Sigmoid colon (tissue), 4 donors: ENCODE measurements at regions not wholly inside any gene's neighbourhood (a gene's known extent, or its start where the extent isn't known, plus 50 kb on each side); places are given as distances from the start of the nearest gene placed in this dataset.

Experiments
- CTCF ChIP-seq, 4 experiments: fragments of 450-650 bp in 3 of 4; fragments of 200-600 bp in 1 of 4; IDR thresholded peaks; one replicate each; pipeline ENCODE4 v1.5.1; 2016 to 2019; ENCODE audit warnings: antibody characterized with exemption in 4 of 4, mild to moderate bottlenecking in 3 of 4, moderate library complexity in 2 of 4
- POLR2A ChIP-seq, 2 donors: fragments of 450-650 bp; IDR thresholded peaks; one replicate each; pipeline ENCODE4 v1.6.1; 2016; ENCODE audit warnings: antibody characterized with exemption in 2 of 2, mild to moderate bottlenecking in 2 of 2, moderate library complexity in 2 of 2
- POLR2AphosphoS5 ChIP-seq, 4 donors: sonication (generic); formaldehyde crosslinking; IDR thresholded peaks; one replicate each; pipeline ENCODE4 v1.6.1; 2017; ENCODE audit warnings: antibody characterized with exemption in 4 of 4

DNA sequence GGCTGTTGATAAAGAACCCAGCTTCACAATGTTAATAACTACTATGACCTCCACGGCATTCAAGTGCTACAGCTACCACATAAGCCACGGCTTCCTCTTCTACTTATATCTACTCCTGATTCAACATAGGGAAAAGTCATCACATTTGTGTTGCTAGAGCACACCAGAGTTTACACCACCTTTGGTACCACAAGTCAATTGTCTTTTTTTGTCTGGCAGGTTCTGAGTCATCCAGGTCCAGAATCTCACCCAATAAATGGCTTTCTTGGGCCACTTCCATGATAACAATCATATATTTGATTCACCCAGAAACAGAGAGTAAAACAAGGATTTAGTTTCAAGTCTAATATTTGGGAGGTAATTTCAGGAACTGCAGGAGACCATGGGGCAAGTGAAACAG is 480.2 kb downstream of the TMX3 start:
- TF ChIP-seq CTCF (IDR thresholded peaks at IDR 0.05) (no peak), POLR2A (IDR thresholded peaks at IDR 0.05) (no peak), POLR2AphosphoS5 (IDR thresholded peaks at IDR 0.05) (no peak)
